ENCODE measurements at regions not wholly inside any gene's neighbourhood (a gene's known extent, or its start where the extent isn't known, plus 50 kb on each side); places are given as distances from the start of the nearest gene placed in this dataset.

DNA sequence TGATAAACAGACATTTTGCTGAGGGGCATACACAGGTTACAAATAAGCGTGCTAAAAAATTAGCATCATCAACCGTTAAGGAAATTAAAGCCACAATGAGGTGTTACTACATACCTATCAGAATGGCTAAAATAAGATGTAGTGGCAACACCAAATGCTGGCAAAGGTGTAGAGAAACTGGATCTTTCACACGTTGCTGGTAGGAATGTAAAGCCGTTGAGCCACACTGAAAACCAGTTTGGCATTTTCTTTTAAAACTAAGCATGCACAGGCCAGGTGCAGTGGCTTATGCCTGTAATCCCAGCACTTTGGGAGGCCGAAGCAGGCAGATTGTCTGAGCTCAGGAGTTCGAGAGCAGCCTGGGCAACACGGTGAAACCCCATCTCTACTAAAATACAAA lies 67.0 kb upstream of the SYK start:
- CTCF ChIA-PET: no interaction called here
- peaks cover 21% of the 10 kb centered on the region for H3K27me3 ChIP-seq (ENCODE audit: low read length)
- H3K79me2 ChIP-seq (ENCODE audit: low read length): no peaks in the 10 kb centered on the region
- H4K20me1 ChIP-seq (ENCODE audit: low read length): no peaks in the 10 kb centered on the region
- H2AFZ ChIP-seq (ENCODE audit: low read length): no peak overlapping the region
- H3F3A ChIP-seq (ENCODE audit: low read length, unreplicated experiment): no peaks in the 10 kb centered on the region
- intact Hi-C loops (cut with micrococcal nuclease): no loop called here
- no peaks in the 10 kb centered on the region for H3K9me3 ChIP-seq (ENCODE audit: low read length)
- DNase-seq (no peak), ATAC-seq (no peak)
- H3K27ac ChIP-seq (ENCODE audit: low read length): no peak overlapping the region
- H3K36me3 ChIP-seq (ENCODE audit: low read depth, low read length): no peaks in the 10 kb centered on the region
- no peak overlapping the region for H3K4me2 ChIP-seq (ENCODE audit: low read length)
- no peaks in the 10 kb centered on the region for H3K9me2 ChIP-seq (replicated peaks; ENCODE audit: low read length)
- TF ChIP-seq EZH2phosphoT487 (IDR thresholded peaks at IDR 0.05; ENCODE audit: borderline replicate concordance, low read length) (no peak), EZH2 (IDR thresholded peaks at IDR 0.05; ENCODE audit: low read length, unreplicated experiment) (no peak)
- TF ChIP-seq, protein P1, sequence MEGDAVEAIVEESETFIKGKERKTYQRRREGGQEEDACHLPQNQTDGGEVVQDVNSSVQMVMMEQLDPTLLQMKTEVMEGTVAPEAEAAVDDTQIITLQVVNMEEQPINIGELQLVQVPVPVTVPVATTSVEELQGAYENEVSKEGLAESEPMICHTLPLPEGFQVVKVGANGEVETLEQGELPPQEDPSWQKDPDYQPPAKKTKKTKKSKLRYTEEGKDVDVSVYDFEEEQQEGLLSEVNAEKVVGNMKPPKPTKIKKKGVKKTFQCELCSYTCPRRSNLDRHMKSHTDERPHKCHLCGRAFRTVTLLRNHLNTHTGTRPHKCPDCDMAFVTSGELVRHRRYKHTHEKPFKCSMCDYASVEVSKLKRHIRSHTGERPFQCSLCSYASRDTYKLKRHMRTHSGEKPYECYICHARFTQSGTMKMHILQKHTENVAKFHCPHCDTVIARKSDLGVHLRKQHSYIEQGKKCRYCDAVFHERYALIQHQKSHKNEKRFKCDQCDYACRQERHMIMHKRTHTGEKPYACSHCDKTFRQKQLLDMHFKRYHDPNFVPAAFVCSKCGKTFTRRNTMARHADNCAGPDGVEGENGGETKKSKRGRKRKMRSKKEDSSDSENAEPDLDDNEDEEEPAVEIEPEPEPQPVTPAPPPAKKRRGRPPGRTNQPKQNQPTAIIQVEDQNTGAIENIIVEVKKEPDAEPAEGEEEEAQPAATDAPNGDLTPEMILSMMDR (conservative IDR thresholded peaks at IDR 0.05; ENCODE audit: low read depth, low read length): no peak
- no peak overlapping the region for H3K9ac ChIP-seq (ENCODE audit: low read length)
- BruUV-seq (replicated peaks): no TSS peak
- H3K4me1 ChIP-seq (ENCODE audit: insufficient read depth, low read length): no peaks in the 10 kb centered on the region
- POLR2A ChIA-PET (ENCODE audit: unreplicated experiment): no interaction called here
- H3K4me3 ChIP-seq (ENCODE audit: low read length): no peak overlapping the region

DNA sequence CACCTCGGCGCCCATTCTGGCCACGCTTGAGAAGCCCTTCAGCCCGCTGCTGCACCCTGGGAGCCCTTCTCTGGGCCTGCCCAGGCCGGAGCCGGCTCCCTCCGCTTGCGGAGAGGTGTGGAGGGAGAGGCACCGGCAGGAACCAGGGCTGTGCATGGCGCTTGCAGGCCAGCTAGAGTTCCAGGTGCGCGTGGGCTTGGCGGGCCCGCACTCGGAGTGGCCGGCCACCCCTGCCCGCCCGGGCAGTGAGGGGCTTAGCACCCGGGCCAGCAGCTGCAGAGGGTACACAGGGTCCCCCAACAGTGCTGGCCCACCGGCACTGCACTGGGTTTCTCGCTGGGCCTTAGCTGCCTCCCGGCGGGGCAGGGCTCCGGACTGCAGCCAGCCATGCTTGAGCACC lies 72.3 kb upstream of the SYK start:
- Histone ChIP-seq H3K27me3 (ENCODE audit: low read length) (peaks cover 21% of the 10 kb centered on the region), H3F3A (ENCODE audit: low read length, unreplicated experiment) (no peaks in the 10 kb centered on the region), H3K9me3 (ENCODE audit: low read length) (no peaks in the 10 kb centered on the region), H3K9me2 (replicated peaks; ENCODE audit: low read length) (no peaks in the 10 kb centered on the region), H3K79me2 (ENCODE audit: low read length) (no peaks in the 10 kb centered on the region), H2AFZ (ENCODE audit: low read length) (no peak overlapping the region), H3K4me2 (ENCODE audit: low read length) (no peak overlapping the region), H4K20me1 (ENCODE audit: low read length) (no peaks in the 10 kb centered on the region), H3K4me1 (ENCODE audit: insufficient read depth, low read length) (no peaks in the 10 kb centered on the region), H3K36me3 (ENCODE audit: low read depth, low read length) (no peaks in the 10 kb centered on the region), H3K27ac (ENCODE audit: low read length) (no peak overlapping the region), H3K9ac (ENCODE audit: low read length) (no peak overlapping the region), H3K4me3 (ENCODE audit: low read length) (no peak overlapping the region)
- no peak for ATAC-seq
- CTCF ChIA-PET: no interaction called here
- no peak for TF ChIP-seq EZH2phosphoT487 (IDR thresholded peaks at IDR 0.05; ENCODE audit: borderline replicate concordance, low read length)
- TF ChIP-seq, protein P1 (conservative IDR thresholded peaks at IDR 0.05; ENCODE audit: low read depth, low read length): no peak
- TF ChIP-seq EZH2 (IDR thresholded peaks at IDR 0.05; ENCODE audit: low read length, unreplicated experiment): no peak
- POLR2A ChIA-PET (ENCODE audit: unreplicated experiment): no interaction called here
- intact Hi-C loops (cut with micrococcal nuclease): no loop called here
- no TSS peak for BruUV-seq (replicated peaks)
- DNase-seq: no peak

DNA sequence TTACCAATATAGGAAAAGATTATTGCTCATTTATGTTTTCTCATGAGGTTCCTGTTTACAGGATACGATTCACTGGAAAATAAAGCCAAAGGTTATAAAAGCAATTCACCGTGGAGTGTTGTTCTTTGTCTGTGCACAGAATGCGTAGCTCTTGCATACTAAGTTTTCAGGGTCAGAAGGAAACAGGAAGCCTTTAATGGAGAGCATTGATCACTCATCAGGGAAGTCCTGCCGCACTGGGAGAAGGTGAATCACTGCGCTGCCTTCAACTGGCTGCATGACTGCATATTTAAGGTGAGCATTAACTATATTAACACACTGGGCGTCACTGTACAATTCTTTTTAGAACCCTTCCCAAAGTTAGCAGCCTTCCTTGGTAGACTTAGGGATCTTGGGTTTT lies 74.1 kb upstream of the SYK start:
- no peak overlapping the region for H3K9ac ChIP-seq (ENCODE audit: low read length)
- H3K36me3 ChIP-seq (ENCODE audit: low read depth, low read length): no peaks in the 10 kb centered on the region
- DNase-seq (no peak), ATAC-seq (no peak)
- H3K9me2 ChIP-seq (replicated peaks; ENCODE audit: low read length): no peaks in the 10 kb centered on the region
- no peak overlapping the region for H3K4me2 ChIP-seq (ENCODE audit: low read length)
- H4K20me1 ChIP-seq (ENCODE audit: low read length): no peaks in the 10 kb centered on the region
- intact Hi-C loops (cut with micrococcal nuclease): no loop called here
- no peak overlapping the region for H2AFZ ChIP-seq (ENCODE audit: low read length)
- no peaks in the 10 kb centered on the region for H3K79me2 ChIP-seq (ENCODE audit: low read length)
- no peaks in the 10 kb centered on the region for H3K9me3 ChIP-seq (ENCODE audit: low read length)
- TF ChIP-seq EZH2phosphoT487 (IDR thresholded peaks at IDR 0.05; ENCODE audit: borderline replicate concordance, low read length): no peak
- no peak for TF ChIP-seq EZH2 (IDR thresholded peaks at IDR 0.05; ENCODE audit: low read length, unreplicated experiment)
- TF ChIP-seq, protein P1 (conservative IDR thresholded peaks at IDR 0.05; ENCODE audit: low read depth, low read length): no peak
- no peak overlapping the region for H3K27ac ChIP-seq (ENCODE audit: low read length)
- POLR2A ChIA-PET (ENCODE audit: unreplicated experiment): no interaction called here
- no TSS peak for BruUV-seq (replicated peaks)
- CTCF ChIA-PET: no interaction called here
- H3K27me3 ChIP-seq (ENCODE audit: low read length): peaks cover 21% of the 10 kb centered on the region
- no peaks in the 10 kb centered on the region for H3K4me1 ChIP-seq (ENCODE audit: insufficient read depth, low read length)
- no peak overlapping the region for H3K4me3 ChIP-seq (ENCODE audit: low read length)
- no peaks in the 10 kb centered on the region for H3F3A ChIP-seq (ENCODE audit: low read length, unreplicated experiment)

Measured in PC-3 (cell line).